ENCODE measurements at regions not wholly inside any gene's neighbourhood (a gene's known extent, or its start where the extent isn't known, plus 50 kb on each side); places are given as distances from the start of the nearest gene placed in this dataset.

- H3K27me3 ChIP-seq = no peaks in the 10 kb centered on the region
- ATAC-seq (no peak), DNase-seq (no peak)
- H3K4me3 ChIP-seq = no peak overlapping the region
- TF ChIP-seq, protein P1, sequence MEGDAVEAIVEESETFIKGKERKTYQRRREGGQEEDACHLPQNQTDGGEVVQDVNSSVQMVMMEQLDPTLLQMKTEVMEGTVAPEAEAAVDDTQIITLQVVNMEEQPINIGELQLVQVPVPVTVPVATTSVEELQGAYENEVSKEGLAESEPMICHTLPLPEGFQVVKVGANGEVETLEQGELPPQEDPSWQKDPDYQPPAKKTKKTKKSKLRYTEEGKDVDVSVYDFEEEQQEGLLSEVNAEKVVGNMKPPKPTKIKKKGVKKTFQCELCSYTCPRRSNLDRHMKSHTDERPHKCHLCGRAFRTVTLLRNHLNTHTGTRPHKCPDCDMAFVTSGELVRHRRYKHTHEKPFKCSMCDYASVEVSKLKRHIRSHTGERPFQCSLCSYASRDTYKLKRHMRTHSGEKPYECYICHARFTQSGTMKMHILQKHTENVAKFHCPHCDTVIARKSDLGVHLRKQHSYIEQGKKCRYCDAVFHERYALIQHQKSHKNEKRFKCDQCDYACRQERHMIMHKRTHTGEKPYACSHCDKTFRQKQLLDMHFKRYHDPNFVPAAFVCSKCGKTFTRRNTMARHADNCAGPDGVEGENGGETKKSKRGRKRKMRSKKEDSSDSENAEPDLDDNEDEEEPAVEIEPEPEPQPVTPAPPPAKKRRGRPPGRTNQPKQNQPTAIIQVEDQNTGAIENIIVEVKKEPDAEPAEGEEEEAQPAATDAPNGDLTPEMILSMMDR (IDR thresholded peaks at IDR 0.05) = no peak
- TF ChIP-seq POLR2A (IDR thresholded peaks at IDR 0.05) = no peak
- peaks cover 0 to 7% (median 0%) of the 10 kb centered on the region in 12 donors for H3K9me3 ChIP-seq
- no peaks in the 10 kb centered on the region for H3K36me3 ChIP-seq
- no peak overlapping the region for H3K27ac ChIP-seq
- intact Hi-C loops (cut with DNase I) = no loop called here
- no peaks in the 10 kb centered on the region for H3K4me1 ChIP-seq
- 86 to 94% (median 92%) methylated on average over 2 of the region's 2 CpGs for WGBS, 4 donors
Observed at GRCh38 chr18:28723506-28723905, 546.6 kb upstream of the CDH2 start.

- no peaks in the 10 kb centered on the region for H3K27me3 ChIP-seq
- intact Hi-C loops (cut with DNase I) = no loop called here
- no peak for ATAC-seq
- H3K4me3 ChIP-seq = no peak overlapping the region
- no peaks in the 10 kb centered on the region for H3K4me1 ChIP-seq
- TF ChIP-seq, protein P1 (IDR thresholded peaks at IDR 0.05) = no peak
- no peak for TF ChIP-seq POLR2A (IDR thresholded peaks at IDR 0.05)
- peaks cover 0 to 7% (median 0%) of the 10 kb centered on the region in 12 donors for H3K9me3 ChIP-seq
- no peaks in the 10 kb centered on the region for H3K36me3 ChIP-seq
- no peak for DNase-seq
- no peak overlapping the region for H3K27ac ChIP-seq
Observed at GRCh38 chr18:28718696-28719095, 541.8 kb upstream of the CDH2 start.

- H3K9me3 ChIP-seq = peaks cover 0 to 5% (median 0%) of the 10 kb centered on the region in 12 donors
- H3K27me3 ChIP-seq = no peaks in the 10 kb centered on the region
- no peak overlapping the region for H3K27ac ChIP-seq
- WGBS, 4 donors = 63 to 90% (median 81%) methylated on average over 1 of the region's 1 CpG
- no peaks in the 10 kb centered on the region for H3K4me1 ChIP-seq
- DNase-seq (no peak), ATAC-seq (no peak)
- no peak overlapping the region for H3K4me3 ChIP-seq
- intact Hi-C loops (cut with DNase I) = no loop called here
- no peaks in the 10 kb centered on the region for H3K36me3 ChIP-seq
- TF ChIP-seq, protein P1 (IDR thresholded peaks at IDR 0.05) = no peak
- no peak for TF ChIP-seq POLR2A (IDR thresholded peaks at IDR 0.05)
Observed at GRCh38 chr18:28716338-28716737, 539.4 kb upstream of the CDH2 start.

- 94 to 100% (median 97%) methylated on average over 1 of the region's 1 CpG for WGBS, 4 donors
- Histone ChIP-seq H3K27me3 (no peaks in the 10 kb centered on the region), H3K9me3 (no peaks in the 10 kb centered on the region), H3K27ac (no peak overlapping the region), H3K4me1 (no peaks in the 10 kb centered on the region), H3K4me3 (no peak overlapping the region), H3K36me3 (no peaks in the 10 kb centered on the region)
- ATAC-seq (no peak), DNase-seq (no peak)
- intact Hi-C loops (cut with DNase I) = no loop called here
- TF ChIP-seq POLR2A (IDR thresholded peaks at IDR 0.05) = no peak
- TF ChIP-seq, protein P1 (IDR thresholded peaks at IDR 0.05) = no peak
Observed at GRCh38 chr18:28715206-28715605, 538.3 kb upstream of the CDH2 start.

Data from heart left ventricle (tissue), 16 donors.